ENCODE measurements at regions not wholly inside any gene's neighbourhood (a gene's known extent, or its start where the extent isn't known, plus 50 kb on each side); places are given as distances from the start of the nearest gene placed in this dataset.

DNA sequence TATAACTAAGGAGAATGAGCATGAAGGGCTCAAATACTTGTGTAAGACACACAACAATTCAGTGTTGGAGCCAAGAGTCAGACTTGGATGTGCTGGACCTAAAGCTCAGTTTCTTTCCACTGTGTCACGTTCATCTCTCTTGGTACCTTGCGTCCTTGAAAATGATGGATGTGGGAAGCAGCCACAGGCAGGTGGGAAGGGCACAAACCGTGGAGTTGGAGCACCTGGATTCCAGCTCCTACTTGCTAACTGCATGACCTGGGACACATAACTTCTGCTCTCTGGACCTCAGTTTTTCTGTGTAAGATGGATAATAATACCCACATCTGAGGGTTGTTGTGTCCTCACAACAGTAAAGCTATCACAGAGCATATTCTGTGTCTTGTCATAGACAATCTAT is 53.1 kb upstream of the PPP1CB start:
- no peak overlapping the region for H3K9ac ChIP-seq (ENCODE audit: low read length in 3 of 3)
- DNase-seq (no peak), FAIRE-seq (no peak)
- H3K27me3 ChIP-seq (ENCODE audit: control insufficient read depth, insufficient read depth, low read length): no peaks in the 10 kb centered on the region
- no peak overlapping the region for H3K27ac ChIP-seq (ENCODE audit: low read depth in 2 of 2, low read length in 2 of 2)
- intact Hi-C loops (cut with DNase I): no loop called here
- H3K4me3 ChIP-seq (ENCODE audit: low read length in 3 of 3): no peak overlapping the region
- TF ChIP-seq CTCF (IDR thresholded peaks at IDR 0.05; ENCODE audit: borderline replicate concordance, extremely low read depth, insufficient read depth): no peak
- H3K9me3 ChIP-seq (ENCODE audit: control insufficient read depth in 2 of 3, insufficient read depth in 1 of 3, low read length in 3 of 3): no peaks in the 10 kb centered on the region
- H3K36me3 ChIP-seq (ENCODE audit: control insufficient read depth in 2 of 3, insufficient read depth in 3 of 3, low read length in 3 of 3): no peaks in the 10 kb centered on the region
- peaks cover 0 to 2% (median 0%) of the 10 kb centered on the region in 3 donors for H3K4me1 ChIP-seq (ENCODE audit: control insufficient read depth in 2 of 3, insufficient read depth in 2 of 3, low read depth in 1 of 3, low read length in 3 of 3)

Data from kidney (tissue), 13 donors.